ENCODE measurements at regions not wholly inside any gene's neighbourhood (a gene's known extent, or its start where the extent isn't known, plus 50 kb on each side); places are given as distances from the start of the nearest gene placed in this dataset.

DNA sequence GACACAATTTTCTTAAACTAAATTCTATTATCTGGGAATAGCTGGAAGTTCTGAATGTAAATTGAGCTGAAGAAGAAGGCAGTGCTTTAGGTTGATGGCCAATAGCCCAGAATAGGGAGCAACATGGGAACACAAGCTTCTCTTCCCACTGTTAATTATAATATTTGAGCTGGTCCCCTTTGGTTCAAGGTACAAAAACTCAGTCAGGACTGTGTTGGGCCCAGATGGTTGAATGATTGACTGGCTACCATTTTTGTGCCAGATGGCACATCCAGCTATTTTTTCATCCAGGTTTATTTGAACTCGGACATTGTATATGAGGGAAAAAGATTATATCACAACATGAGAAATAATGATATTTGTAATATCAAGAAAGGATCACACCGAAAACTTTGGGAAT is 458.9 kb downstream of the SLITRK1 start:
- Histone ChIP-seq H3K4me3 (ENCODE audit: low read length in 3 of 3) (no peak overlapping the region), H3K4me1 (ENCODE audit: control insufficient read depth in 2 of 3, insufficient read depth in 2 of 3, low read depth in 1 of 3, low read length in 3 of 3) (no peaks in the 10 kb centered on the region), H3K9ac (ENCODE audit: low read length in 3 of 3) (no peak overlapping the region), H3K27ac (ENCODE audit: low read depth in 2 of 2, low read length in 2 of 2) (no peak overlapping the region), H3K36me3 (ENCODE audit: control insufficient read depth in 2 of 3, insufficient read depth in 3 of 3, low read length in 3 of 3) (no peaks in the 10 kb centered on the region), H3K27me3 (ENCODE audit: control insufficient read depth, insufficient read depth, low read length) (no peaks in the 10 kb centered on the region), H3K9me3 (ENCODE audit: control insufficient read depth in 2 of 3, insufficient read depth in 1 of 3, low read length in 3 of 3) (peaks cover 0 to 4% (median 2%) of the 10 kb centered on the region in 3 donors)
- TF ChIP-seq, protein P1, sequence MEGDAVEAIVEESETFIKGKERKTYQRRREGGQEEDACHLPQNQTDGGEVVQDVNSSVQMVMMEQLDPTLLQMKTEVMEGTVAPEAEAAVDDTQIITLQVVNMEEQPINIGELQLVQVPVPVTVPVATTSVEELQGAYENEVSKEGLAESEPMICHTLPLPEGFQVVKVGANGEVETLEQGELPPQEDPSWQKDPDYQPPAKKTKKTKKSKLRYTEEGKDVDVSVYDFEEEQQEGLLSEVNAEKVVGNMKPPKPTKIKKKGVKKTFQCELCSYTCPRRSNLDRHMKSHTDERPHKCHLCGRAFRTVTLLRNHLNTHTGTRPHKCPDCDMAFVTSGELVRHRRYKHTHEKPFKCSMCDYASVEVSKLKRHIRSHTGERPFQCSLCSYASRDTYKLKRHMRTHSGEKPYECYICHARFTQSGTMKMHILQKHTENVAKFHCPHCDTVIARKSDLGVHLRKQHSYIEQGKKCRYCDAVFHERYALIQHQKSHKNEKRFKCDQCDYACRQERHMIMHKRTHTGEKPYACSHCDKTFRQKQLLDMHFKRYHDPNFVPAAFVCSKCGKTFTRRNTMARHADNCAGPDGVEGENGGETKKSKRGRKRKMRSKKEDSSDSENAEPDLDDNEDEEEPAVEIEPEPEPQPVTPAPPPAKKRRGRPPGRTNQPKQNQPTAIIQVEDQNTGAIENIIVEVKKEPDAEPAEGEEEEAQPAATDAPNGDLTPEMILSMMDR (IDR thresholded peaks at IDR 0.05; ENCODE audit: borderline replicate concordance, extremely low read depth, insufficient read depth): no peak
- FAIRE-seq (no peak), DNase-seq (no peak)
- intact Hi-C loops (cut with DNase I): no loop called here

DNA sequence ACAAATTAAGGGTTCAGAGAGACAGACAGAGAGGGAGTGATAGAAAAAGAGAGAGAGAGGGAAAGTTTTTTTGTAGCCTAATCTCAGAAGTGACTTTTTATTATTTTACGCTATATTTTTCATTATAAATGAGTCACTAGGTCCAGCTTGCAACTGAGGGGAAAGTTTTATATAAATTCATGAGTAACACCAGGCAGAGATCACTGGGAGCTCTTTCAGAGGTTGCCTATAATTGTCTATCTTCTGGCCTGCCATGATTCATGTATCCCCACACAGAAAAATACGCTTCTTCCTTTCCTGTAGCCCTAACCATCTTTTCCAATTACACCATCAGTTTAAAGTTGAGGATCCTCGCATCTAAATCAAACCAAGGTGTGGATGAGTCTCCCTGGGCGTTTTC is 467.9 kb downstream of the SLITRK1 start:
- FAIRE-seq: no peak
- no peak for DNase-seq
- H3K27ac ChIP-seq (ENCODE audit: low read depth in 2 of 2, low read length in 2 of 2): no peak overlapping the region
- no peaks in the 10 kb centered on the region for H3K4me1 ChIP-seq (ENCODE audit: control insufficient read depth in 2 of 3, insufficient read depth in 2 of 3, low read depth in 1 of 3, low read length in 3 of 3)
- no peak overlapping the region for H3K9ac ChIP-seq (ENCODE audit: low read length in 3 of 3)
- H3K4me3 ChIP-seq (ENCODE audit: low read length in 3 of 3): no peak overlapping the region
- no peaks in the 10 kb centered on the region for H3K9me3 ChIP-seq (ENCODE audit: control insufficient read depth in 2 of 3, insufficient read depth in 1 of 3, low read length in 3 of 3)
- H3K27me3 ChIP-seq (ENCODE audit: control insufficient read depth, insufficient read depth, low read length): no peaks in the 10 kb centered on the region
- H3K36me3 ChIP-seq (ENCODE audit: control insufficient read depth in 2 of 3, insufficient read depth in 3 of 3, low read length in 3 of 3): no peaks in the 10 kb centered on the region
- TF ChIP-seq, protein P1 (IDR thresholded peaks at IDR 0.05; ENCODE audit: borderline replicate concordance, extremely low read depth, insufficient read depth): no peak
- intact Hi-C loops (cut with DNase I): no loop called here

DNA sequence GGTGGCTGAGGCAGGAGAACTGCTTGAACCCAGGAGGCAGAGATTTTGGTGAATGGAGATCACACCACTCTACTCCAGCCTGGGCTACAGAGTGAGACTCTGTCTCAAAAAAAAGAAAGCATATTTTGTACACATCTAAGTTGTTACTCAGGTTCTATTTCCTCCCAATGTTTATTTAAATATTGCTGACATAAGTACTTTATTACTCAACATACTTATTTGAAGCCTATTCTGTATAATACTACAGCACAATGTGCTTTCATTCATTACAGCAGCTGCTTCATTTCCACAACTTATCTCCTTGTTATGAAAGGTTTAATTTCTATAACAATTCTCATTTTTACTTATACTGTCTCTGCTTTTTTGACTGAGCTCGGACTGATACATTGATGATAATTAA is 495.7 kb downstream of the SLITRK1 start:
- Histone ChIP-seq H3K9me3 (ENCODE audit: control insufficient read depth in 2 of 3, insufficient read depth in 1 of 3, low read length in 3 of 3) (no peaks in the 10 kb centered on the region), H3K4me3 (ENCODE audit: low read length in 3 of 3) (no peak overlapping the region), H3K4me1 (ENCODE audit: control insufficient read depth in 2 of 3, insufficient read depth in 2 of 3, low read depth in 1 of 3, low read length in 3 of 3) (no peaks in the 10 kb centered on the region), H3K36me3 (ENCODE audit: control insufficient read depth in 2 of 3, insufficient read depth in 3 of 3, low read length in 3 of 3) (no peaks in the 10 kb centered on the region), H3K27me3 (ENCODE audit: control insufficient read depth, insufficient read depth, low read length) (no peaks in the 10 kb centered on the region), H3K27ac (ENCODE audit: low read depth in 2 of 2, low read length in 2 of 2) (no peak overlapping the region), H3K9ac (ENCODE audit: low read length in 3 of 3) (no peak overlapping the region)
- FAIRE-seq: no peak
- TF ChIP-seq, protein P1 (IDR thresholded peaks at IDR 0.05; ENCODE audit: borderline replicate concordance, extremely low read depth, insufficient read depth): no peak
- intact Hi-C loops (cut with DNase I): no loop called here
- DNase-seq: no peak

DNA sequence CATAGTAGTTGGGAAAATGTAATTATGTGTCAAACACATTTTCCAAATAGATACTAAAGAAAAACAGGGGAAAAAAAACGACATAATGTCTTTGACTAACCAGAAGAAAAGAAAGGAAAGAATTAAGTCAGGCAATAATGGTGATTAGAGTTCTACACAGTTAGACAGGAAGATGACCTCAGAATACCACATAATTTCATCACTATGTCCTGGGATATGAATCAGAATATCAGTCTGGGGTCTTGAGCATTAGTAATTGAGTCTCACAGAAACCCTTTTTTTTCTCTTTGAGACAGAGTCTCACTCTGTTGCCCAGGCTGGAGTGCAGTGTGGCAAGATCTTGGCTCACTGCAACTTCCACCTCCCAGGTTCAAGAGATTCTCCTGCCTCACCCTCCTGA is 503.4 kb downstream of the SLITRK1 start:
- FAIRE-seq (no peak), DNase-seq (no peak)
- Histone ChIP-seq H3K27ac (ENCODE audit: low read depth in 2 of 2, low read length in 2 of 2) (no peak overlapping the region), H3K9me3 (ENCODE audit: control insufficient read depth in 2 of 3, insufficient read depth in 1 of 3, low read length in 3 of 3) (peaks cover 0 to 2% (median 0%) of the 10 kb centered on the region in 3 donors), H3K4me3 (ENCODE audit: low read length in 3 of 3) (no peak overlapping the region), H3K9ac (ENCODE audit: low read length in 3 of 3) (no peak overlapping the region), H3K27me3 (ENCODE audit: control insufficient read depth, insufficient read depth, low read length) (no peaks in the 10 kb centered on the region), H3K4me1 (ENCODE audit: control insufficient read depth in 2 of 3, insufficient read depth in 2 of 3, low read depth in 1 of 3, low read length in 3 of 3) (no peaks in the 10 kb centered on the region), H3K36me3 (ENCODE audit: control insufficient read depth in 2 of 3, insufficient read depth in 3 of 3, low read length in 3 of 3) (no peaks in the 10 kb centered on the region)
- TF ChIP-seq, protein P1 (IDR thresholded peaks at IDR 0.05; ENCODE audit: borderline replicate concordance, extremely low read depth, insufficient read depth): no peak
- intact Hi-C loops (cut with DNase I): no loop called here
